Colon (tissue), 2 donors: ENCODE measurements at regions not wholly inside any gene's neighbourhood (a gene's known extent, or its start where the extent isn't known, plus 50 kb on each side); places are given as distances from the start of the nearest gene placed in this dataset.

Experiments used
- FAIRE-seq: peaks from 2 replicates; lab custom pipeline; 2012; peaks lifted over from hg19 to GRCh38; lab: Jason Lieb, UNC
- donor health status: control.
- donor health status: control.

- FAIRE-seq: no peak
Measured at GRCh38 chr2:125042727-125043126, 1017.6 kb downstream of the CNTNAP5 start.

- no peak for FAIRE-seq
Measured at GRCh38 chr2:125070726-125071505, 1045.8 kb downstream of the CNTNAP5 start.

GRCh38 chr2:125073440-125073839, 1048.4 kb downstream of the CNTNAP5 start:
- FAIRE-seq: no peak

GRCh38 chr2:125085904-125086303, 1060.8 kb downstream of the CNTNAP5 start:
- no peak for FAIRE-seq

- no peak for FAIRE-seq
Measured at GRCh38 chr2:125086313-125087184, 1061.5 kb downstream of the CNTNAP5 start.

- no peak for FAIRE-seq
Measured at GRCh38 chr2:125092276-125093009, 1067.4 kb downstream of the CNTNAP5 start.

GRCh38 chr2:125095826-125096225, 1070.7 kb downstream of the CNTNAP5 start:
- no peak for FAIRE-seq

GRCh38 chr2:125106710-125107109, 1081.6 kb downstream of the CNTNAP5 start:
- FAIRE-seq: no peak

- FAIRE-seq: no peak
Measured at GRCh38 chr2:125107446-125107845, 1082.4 kb downstream of the CNTNAP5 start.

- no peak for FAIRE-seq
Measured at GRCh38 chr2:125108251-125108650, 1083.2 kb downstream of the CNTNAP5 start.

GRCh38 chr2:125125902-125126301, 1100.8 kb downstream of the CNTNAP5 start:
- no peak for FAIRE-seq

GRCh38 chr2:125160947-125161346, 1135.9 kb downstream of the CNTNAP5 start:
- FAIRE-seq: no peak

- FAIRE-seq: no peak
Measured at GRCh38 chr2:125167152-125167551, 1142.1 kb downstream of the CNTNAP5 start.

GRCh38 chr2:125167820-125168219, 1142.7 kb downstream of the CNTNAP5 start:
- no peak for FAIRE-seq

GRCh38 chr2:125168442-125168841, 1143.4 kb downstream of the CNTNAP5 start:
- no peak for FAIRE-seq

GRCh38 chr2:125169022-125169763, 1144.1 kb downstream of the CNTNAP5 start:
- FAIRE-seq: no peak

- no peak for FAIRE-seq
Measured at GRCh38 chr2:125169764-125170146, 1144.7 kb downstream of the CNTNAP5 start.

GRCh38 chr2:125172181-125172580, 1147.1 kb downstream of the CNTNAP5 start:
- no peak for FAIRE-seq

GRCh38 chr2:125175415-125175814, 1150.3 kb downstream of the CNTNAP5 start:
- no peak for FAIRE-seq

- FAIRE-seq: no peak
Measured at GRCh38 chr2:125185691-125186270, 1160.7 kb downstream of the CNTNAP5 start.

- no peak for FAIRE-seq
Measured at GRCh38 chr2:125207431-125207830, 1182.3 kb downstream of the CNTNAP5 start.
